HL-60 (cell line): ENCODE measurements at regions not wholly inside any gene's neighbourhood (a gene's known extent, or its start where the extent isn't known, plus 50 kb on each side); places are given as distances from the start of the nearest gene placed in this dataset.
"Not testable (repeated sequence)": the region's sequence is repeated elsewhere in the genome, so short reads cannot be mapped to it uniquely, and the experiment has no call there.

Experiments
- DNase-seq, 2 experiments: peaks; one replicate each; pipeline ENCODE4 v3.0.0-alpha.2; 2010 to 2020; ENCODE audit warnings: low read depth in 1 of 2, low spot score in 1 of 2
- H3K27ac ChIP-seq: fragments of 250-450 bp; sonication (Bioruptor Pico); replicated peaks from 2 replicates; pipeline ENCODE4 v1.5.1; 2020; ENCODE audit warnings: mild to moderate bottlenecking, moderate library complexity
- H3K27me3 ChIP-seq: fragments of 250-450 bp; sonication (Bioruptor Pico); 2 replicates; pipeline ENCODE4 v1.5.1; 2021; ENCODE audit warnings: mild to moderate bottlenecking, moderate library complexity; ENCODE audit not compliant: insufficient read depth, poor library complexity, severe bottlenecking
- H3K4me3 ChIP-seq: replicated peaks from 2 replicates; pipeline ENCODE4 v1.5.1; 2011; ENCODE audit warnings: mild to moderate bottlenecking, control low read depth, low read length; ENCODE audit not compliant: insufficient read depth
- GABPA ChIP-seq: IDR thresholded peaks from 2 replicates; pipeline ENCODE4 v1.6.1; 2012; ENCODE audit warnings: low read depth
- POLR2AphosphoS5 ChIP-seq: IDR thresholded peaks from 2 replicates; pipeline ENCODE4 v1.6.1; 2012; ENCODE audit warnings: low read depth
- REST ChIP-seq: IDR thresholded peaks from 2 replicates; pipeline ENCODE4 v1.6.1; 2012; ENCODE audit warnings: low read depth; ENCODE audit not compliant: insufficient replicate concordance
- SPI1 ChIP-seq: IDR thresholded peaks from 2 replicates; pipeline ENCODE4 v1.6.1; 2012; ENCODE audit warnings: low read depth, mild to moderate bottlenecking, borderline replicate concordance
- TF ChIP-seq, protein P1 (sequence below): IDR thresholded peaks from one replicate; pipeline ENCODE4 v1.5.1; 2011; ENCODE audit warnings: low read length, control low read depth, inconsistent platforms; ENCODE audit not compliant: insufficient read depth

DNA sequence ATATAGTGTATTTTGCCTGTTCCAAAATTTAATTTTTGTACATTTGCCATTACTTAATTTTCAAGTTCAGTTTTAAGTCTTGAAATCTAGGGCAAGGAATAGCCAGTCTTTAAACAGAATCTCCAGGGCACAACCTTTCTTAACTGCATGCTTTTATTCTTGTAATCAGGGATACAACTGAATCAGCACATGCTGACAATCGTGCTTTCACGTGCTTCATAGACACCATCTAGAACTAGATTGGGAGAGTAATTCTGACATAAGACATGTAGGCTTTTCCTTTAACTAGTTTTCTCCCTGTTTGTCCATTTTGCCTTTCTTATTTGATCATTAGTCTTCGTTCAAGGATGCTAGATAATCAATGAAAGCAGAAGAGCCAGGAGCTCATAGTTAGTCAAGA is 650.4 kb upstream of the CADM2 start:
- H3K27me3 ChIP-seq = no peaks in the 10 kb centered on the region
- H3K4me3 ChIP-seq = no peak overlapping the region
- TF ChIP-seq GABPA = no peak
- TF ChIP-seq, protein P1, sequence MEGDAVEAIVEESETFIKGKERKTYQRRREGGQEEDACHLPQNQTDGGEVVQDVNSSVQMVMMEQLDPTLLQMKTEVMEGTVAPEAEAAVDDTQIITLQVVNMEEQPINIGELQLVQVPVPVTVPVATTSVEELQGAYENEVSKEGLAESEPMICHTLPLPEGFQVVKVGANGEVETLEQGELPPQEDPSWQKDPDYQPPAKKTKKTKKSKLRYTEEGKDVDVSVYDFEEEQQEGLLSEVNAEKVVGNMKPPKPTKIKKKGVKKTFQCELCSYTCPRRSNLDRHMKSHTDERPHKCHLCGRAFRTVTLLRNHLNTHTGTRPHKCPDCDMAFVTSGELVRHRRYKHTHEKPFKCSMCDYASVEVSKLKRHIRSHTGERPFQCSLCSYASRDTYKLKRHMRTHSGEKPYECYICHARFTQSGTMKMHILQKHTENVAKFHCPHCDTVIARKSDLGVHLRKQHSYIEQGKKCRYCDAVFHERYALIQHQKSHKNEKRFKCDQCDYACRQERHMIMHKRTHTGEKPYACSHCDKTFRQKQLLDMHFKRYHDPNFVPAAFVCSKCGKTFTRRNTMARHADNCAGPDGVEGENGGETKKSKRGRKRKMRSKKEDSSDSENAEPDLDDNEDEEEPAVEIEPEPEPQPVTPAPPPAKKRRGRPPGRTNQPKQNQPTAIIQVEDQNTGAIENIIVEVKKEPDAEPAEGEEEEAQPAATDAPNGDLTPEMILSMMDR = no peak
- TF ChIP-seq REST = no peak
- no peak for TF ChIP-seq SPI1
- TF ChIP-seq POLR2AphosphoS5 = no peak
- DNase-seq = no peak
- H3K27ac ChIP-seq = no peak overlapping the region

- TF ChIP-seq GABPA (no peak), POLR2AphosphoS5 (no peak), SPI1 (no peak), REST (no peak)
- TF ChIP-seq, protein P1 = no peak
- Histone ChIP-seq H3K4me3 (no peak overlapping the region), H3K27me3 (no peaks in the 10 kb centered on the region), H3K27ac (no peak overlapping the region)
- DNase-seq = no peak
Measured at GRCh38 chr3:84318273-84318809, 640.4 kb upstream of the CADM2 start.

- not testable (repeated sequence) for H3K4me3 ChIP-seq, H3K27ac ChIP-seq, H3K27me3 ChIP-seq, DNase-seq
Measured at GRCh38 chr3:84365563-84366278, 593.1 kb upstream of the CADM2 start.
